Caco-2 (cell line): ENCODE measurements at regions not wholly inside any gene's neighbourhood (a gene's known extent, or its start where the extent isn't known, plus 50 kb on each side); places are given as distances from the start of the nearest gene placed in this dataset.

Experiments
- BruUV-seq: library from RNA; stranded (reverse); fragments of 400-500 nt; replicated peaks from 2 replicates; lab custom pipeline; 2021; lab: Mats Ljungman, UMichigan
- CTCF ChIA-PET: fragments of 300-600 bp; sonication (Branson Sonifier 250); formaldehyde crosslinking; loops from one replicate; lab custom pipeline; 2022; ENCODE audit warnings: antibody characterized with exemption; lab: Charles Lee
- POLR2A ChIA-PET: fragments of 300-600 bp; sonication (Branson Sonifier 250); formaldehyde crosslinking; loops from one replicate; lab custom pipeline; 2022; ENCODE audit warnings: antibody characterized with exemption; lab: Charles Lee
- DNase-seq, 2 experiments: peaks; one replicate each; pipeline versions ENCODE4 v3.0.0 to v3.0.0-alpha.2; 2020 to 2022
- H3K27me3 ChIP-seq: replicated peaks from 2 replicates; pipeline ENCODE4 v1.6.0; 2011; ENCODE audit warnings: low read length; ENCODE audit not compliant: control insufficient read depth, insufficient read depth
- H3K36me3 ChIP-seq: 2 replicates; pipeline ENCODE4 v1.5.1; 2011; ENCODE audit warnings: low read length; ENCODE audit not compliant: control insufficient read depth, insufficient read depth
- H3K4me1 ChIP-seq: fragments of 250-450 bp; sonication (Bioruptor Pico); 2 replicates; pipeline ENCODE4 v1.5.1; 2020; ENCODE audit warnings: mild to moderate bottlenecking
- H3K4me3 ChIP-seq: 2 replicates; pipeline ENCODE4 v1.5.1; 2011; ENCODE audit warnings: low read depth, mild to moderate bottlenecking, control low read depth, low read length
- H3K9me3 ChIP-seq: fragments of 250-450 bp; sonication (Bioruptor Pico); 2 replicates; pipeline ENCODE4 v1.5.1; 2020; ENCODE audit warnings: mild to moderate bottlenecking, moderate library complexity
- H3K27ac Mint-ChIP-seq: one replicate; pipeline ENCODE4 v1.8.0; 2022; ENCODE audit warnings: mixed read lengths; ENCODE audit not compliant: unreplicated experiment
- H3K27me3 Mint-ChIP-seq: one replicate; pipeline ENCODE4 v1.8.0; 2022; ENCODE audit warnings: mixed read lengths; ENCODE audit not compliant: insufficient read depth, unreplicated experiment
- H3K36me3 Mint-ChIP-seq: one replicate; pipeline ENCODE4 v1.8.0; 2022; ENCODE audit warnings: mild to moderate bottlenecking, mixed read lengths; ENCODE audit not compliant: insufficient read depth, unreplicated experiment
- H3K4me1 Mint-ChIP-seq: one replicate; pipeline ENCODE4 v1.8.0; 2022; ENCODE audit warnings: low read depth, mixed read lengths; ENCODE audit not compliant: unreplicated experiment
- H3K4me3 Mint-ChIP-seq: one replicate; pipeline ENCODE4 v1.8.0; 2022; ENCODE audit warnings: mild to moderate bottlenecking, moderate library complexity, mixed read lengths; ENCODE audit not compliant: unreplicated experiment
- H3K9me3 Mint-ChIP-seq: one replicate; pipeline ENCODE4 v1.8.0; 2022; ENCODE audit warnings: mixed read lengths; ENCODE audit not compliant: unreplicated experiment
- CTCF ChIP-seq, 2 experiments: fragments of 200-600 bp in 1 of 2; IDR thresholded peaks; 1 replicate in 1 of 2; 2 replicates in 1 of 2; pipeline versions ENCODE4 v1.5.1 to v1.8.0; 2011 to 2022; ENCODE audit warnings: antibody characterized with exemption in 1 of 2, control low read depth in 1 of 2, inconsistent platforms in 1 of 2, low read depth in 1 of 2, low read length in 1 of 2, mild to moderate bottlenecking in 1 of 2, moderate library complexity in 1 of 2; ENCODE audit not compliant: insufficient read depth in 1 of 2, severe bottlenecking in 1 of 2, unreplicated experiment in 1 of 2
- intact Hi-C: fragments of 100-400 bp; cut with micrococcal nuclease; formaldehyde crosslinking; loops from one replicate; pipeline ENCODE4 v1.10.0; 2022; ENCODE audit not compliant: unreplicated experiment

GRCh38 chr13:106140476-106140875, 395.0 kb downstream of the EFNB2 start:
- no peak overlapping the region for H3K4me3 Mint-ChIP-seq
- peaks cover 5% of the 10 kb centered on the region for H3K9me3 Mint-ChIP-seq
- H3K27me3 ChIP-seq = no peaks in the 10 kb centered on the region
- no peak overlapping the region for H3K4me3 ChIP-seq
- no peaks in the 10 kb centered on the region for H3K36me3 ChIP-seq
- peak overlapping the region; percentile 29 for H3K27ac Mint-ChIP-seq
- no peaks in the 10 kb centered on the region for H3K27me3 Mint-ChIP-seq
- no peak for DNase-seq
- TF ChIP-seq CTCF (IDR thresholded peaks at IDR 0.05; ENCODE audit: insufficient read depth in 1 of 2, low read depth in 1 of 2, low read length in 1 of 2, severe bottlenecking in 1 of 2, unreplicated experiment in 1 of 2) = no peak
- POLR2A ChIA-PET = no interaction called here
- H3K4me1 Mint-ChIP-seq = peaks cover 39% of the 10 kb centered on the region
- peaks cover 54% of the 10 kb centered on the region for H3K4me1 ChIP-seq
- no TSS peak for BruUV-seq
- 0 out of 2 replicates have a peak, but pooled peaks cover 3% of the 10 kb centered on the region for H3K9me3 ChIP-seq
- intact Hi-C loops = loop anchor here (5.0 kb wide), 1 partner anchor 72 kb away; no protein-coding TSS in a partner anchor
- peaks cover 12% of the 10 kb centered on the region for H3K36me3 Mint-ChIP-seq
- CTCF ChIA-PET = no interaction called here

GRCh38 chr13:106139942-106140341, 395.5 kb downstream of the EFNB2 start:
- H3K36me3 Mint-ChIP-seq = peaks cover 10% of the 10 kb centered on the region
- ChIA-PET POLR2A (no interaction called here), CTCF (no interaction called here)
- intact Hi-C loops = loop anchor here (1.0 to 5.0 kb wide), 4 partner anchors 11 to 72 kb away; no protein-coding TSS in a partner anchor
- no peaks in the 10 kb centered on the region for H3K27me3 ChIP-seq
- no TSS peak for BruUV-seq
- no peaks in the 10 kb centered on the region for H3K27me3 Mint-ChIP-seq
- DNase-seq = no peak
- 0 out of 2 replicates have a peak, but pooled peaks cover 3% of the 10 kb centered on the region for H3K9me3 ChIP-seq
- peaks cover 8% of the 10 kb centered on the region for H3K9me3 Mint-ChIP-seq
- no peaks in the 10 kb centered on the region for H3K36me3 ChIP-seq
- peak overlapping the region; percentile 22 for H3K4me3 Mint-ChIP-seq
- H3K4me1 ChIP-seq = peaks cover 49% of the 10 kb centered on the region
- TF ChIP-seq CTCF (IDR thresholded peaks at IDR 0.05; ENCODE audit: insufficient read depth in 1 of 2, low read depth in 1 of 2, low read length in 1 of 2, severe bottlenecking in 1 of 2, unreplicated experiment in 1 of 2) = no peak
- no peak overlapping the region for H3K4me3 ChIP-seq
- H3K4me1 Mint-ChIP-seq = peaks cover 34% of the 10 kb centered on the region
- H3K27ac Mint-ChIP-seq = peak overlapping the region; percentile 50

- Histone ChIP-seq H3K4me1 (peaks cover 43% of the 10 kb centered on the region), H3K9me3 (peaks cover 6% of the 10 kb centered on the region; the same call in 1 of the 2 replicates), H3K4me3 (no peak overlapping the region), H3K27me3 (no peaks in the 10 kb centered on the region), H3K36me3 (no peaks in the 10 kb centered on the region)
- H3K36me3 Mint-ChIP-seq = peaks cover 5% of the 10 kb centered on the region
- BruUV-seq = no TSS peak
- ChIA-PET POLR2A (no interaction called here), CTCF (no interaction called here)
- peaks cover 14% of the 10 kb centered on the region for H3K9me3 Mint-ChIP-seq
- H3K4me1 Mint-ChIP-seq = peaks cover 31% of the 10 kb centered on the region
- DNase-seq = peak in 1 of 2 experiments; percentile 55
- TF ChIP-seq CTCF (IDR thresholded peaks at IDR 0.05; ENCODE audit: insufficient read depth in 1 of 2, low read depth in 1 of 2, low read length in 1 of 2, severe bottlenecking in 1 of 2, unreplicated experiment in 1 of 2) = no peak
- peak overlapping the region; percentile 50 for H3K27ac Mint-ChIP-seq
- peak overlapping the region; percentile 22 for H3K4me3 Mint-ChIP-seq
- intact Hi-C loops = loop anchor here (1.0 kb wide), 3 partner anchors 10 to 39 kb away; no protein-coding TSS in a partner anchor
- no peaks in the 10 kb centered on the region for H3K27me3 Mint-ChIP-seq
These were observed 396.1 kb downstream of the EFNB2 start for GRCh38 chr13:106139377-106139776.
